ENCODE measurements at regions not wholly inside any gene's neighbourhood (a gene's known extent, or its start where the extent isn't known, plus 50 kb on each side); places are given as distances from the start of the nearest gene placed in this dataset.

- no peak for TF ChIP-seq CTCF (conservative IDR thresholded peaks at IDR 0.05; ENCODE audit: low read length)
- H3K4me3 ChIP-seq (ENCODE audit: low read length) = no peak overlapping the region
- DNase-seq (ENCODE audit: low read depth) = no peak
These were observed 58.3 kb upstream of the NFE2L2 start for GRCh38 chr2:177322801-177323261.

- DNase-seq (ENCODE audit: low read depth) = no peak
- H3K4me3 ChIP-seq (ENCODE audit: low read length) = no peak overlapping the region
- no peak for TF ChIP-seq CTCF (conservative IDR thresholded peaks at IDR 0.05; ENCODE audit: low read length)
These were observed 60.3 kb upstream of the NFE2L2 start for GRCh38 chr2:177324797-177325196.

- peak; percentile 94 for DNase-seq (ENCODE audit: low read depth)
- TF ChIP-seq CTCF (conservative IDR thresholded peaks at IDR 0.05; ENCODE audit: low read length) = no peak
- no peak overlapping the region for H3K4me3 ChIP-seq (ENCODE audit: low read length)
These were observed 61.0 kb upstream of the NFE2L2 start for GRCh38 chr2:177325554-177325953.

- H3K4me3 ChIP-seq (ENCODE audit: low read length) = no peak overlapping the region
- no peak for DNase-seq (ENCODE audit: low read depth)
- TF ChIP-seq CTCF (conservative IDR thresholded peaks at IDR 0.05; ENCODE audit: low read length) = no peak
These were observed 61.5 kb upstream of the NFE2L2 start for GRCh38 chr2:177326005-177326404.

GRCh38 chr2:177326591-177326990 lies 62.1 kb upstream of the NFE2L2 start:
- DNase-seq (ENCODE audit: low read depth) = no peak
- H3K4me3 ChIP-seq (ENCODE audit: low read length) = no peak overlapping the region
- no peak for TF ChIP-seq CTCF (conservative IDR thresholded peaks at IDR 0.05; ENCODE audit: low read length)

GRCh38 chr2:177327009-177327408 lies 62.5 kb upstream of the NFE2L2 start:
- no peak for TF ChIP-seq CTCF (conservative IDR thresholded peaks at IDR 0.05; ENCODE audit: low read length)
- H3K4me3 ChIP-seq (ENCODE audit: low read length) = no peak overlapping the region
- no peak for DNase-seq (ENCODE audit: low read depth)

- TF ChIP-seq CTCF (conservative IDR thresholded peaks at IDR 0.05; ENCODE audit: low read length) = no peak
- no peak for DNase-seq (ENCODE audit: low read depth)
- no peak overlapping the region for H3K4me3 ChIP-seq (ENCODE audit: low read length)
These were observed 63.5 kb upstream of the NFE2L2 start for GRCh38 chr2:177328056-177328455.

Data from AG10803 (cell line).